ENCODE measurements at regions not wholly inside any gene's neighbourhood (a gene's known extent, or its start where the extent isn't known, plus 50 kb on each side); places are given as distances from the start of the nearest gene placed in this dataset.
A peak's percentile ranks its signal among the peaks of the same experiment; 100 is the strongest.

- Histone ChIP-seq H3K36me3 (ENCODE audit: insufficient read depth) (no peaks in the 10 kb centered on the region), H4K20me1 (ENCODE audit: insufficient read depth) (no peaks in the 10 kb centered on the region), H3K9ac (peak overlapping the region; percentile 79), H2AFZ (ENCODE audit: low read depth) (peak overlapping the region; percentile 94), H3K79me2 (ENCODE audit: insufficient read depth, low read depth) (no peaks in the 10 kb centered on the region), H3K4me3 (IDR thresholded peaks at IDR 0.05; ENCODE audit: insufficient read depth, low read depth, low read length) (peak overlapping the region; percentile 56), H3K27ac (peak overlapping the region; percentile 77), H3K27me3 (ENCODE audit: insufficient read depth, low read depth) (no peaks in the 10 kb centered on the region), H3K4me2 (peak overlapping the region; percentile 95), H3K4me1 (ENCODE audit: low read depth, poor library complexity, severe bottlenecking) (peaks cover 53% of the 10 kb centered on the region)
- TF ChIP-seq, protein P1, sequence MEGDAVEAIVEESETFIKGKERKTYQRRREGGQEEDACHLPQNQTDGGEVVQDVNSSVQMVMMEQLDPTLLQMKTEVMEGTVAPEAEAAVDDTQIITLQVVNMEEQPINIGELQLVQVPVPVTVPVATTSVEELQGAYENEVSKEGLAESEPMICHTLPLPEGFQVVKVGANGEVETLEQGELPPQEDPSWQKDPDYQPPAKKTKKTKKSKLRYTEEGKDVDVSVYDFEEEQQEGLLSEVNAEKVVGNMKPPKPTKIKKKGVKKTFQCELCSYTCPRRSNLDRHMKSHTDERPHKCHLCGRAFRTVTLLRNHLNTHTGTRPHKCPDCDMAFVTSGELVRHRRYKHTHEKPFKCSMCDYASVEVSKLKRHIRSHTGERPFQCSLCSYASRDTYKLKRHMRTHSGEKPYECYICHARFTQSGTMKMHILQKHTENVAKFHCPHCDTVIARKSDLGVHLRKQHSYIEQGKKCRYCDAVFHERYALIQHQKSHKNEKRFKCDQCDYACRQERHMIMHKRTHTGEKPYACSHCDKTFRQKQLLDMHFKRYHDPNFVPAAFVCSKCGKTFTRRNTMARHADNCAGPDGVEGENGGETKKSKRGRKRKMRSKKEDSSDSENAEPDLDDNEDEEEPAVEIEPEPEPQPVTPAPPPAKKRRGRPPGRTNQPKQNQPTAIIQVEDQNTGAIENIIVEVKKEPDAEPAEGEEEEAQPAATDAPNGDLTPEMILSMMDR (conservative IDR thresholded peaks at IDR 0.05; ENCODE audit: low read depth, low read length): no peak
Measured at GRCh38 chr17:77888242-77889134, 70.0 kb upstream of the TNRC6C start.

DNA sequence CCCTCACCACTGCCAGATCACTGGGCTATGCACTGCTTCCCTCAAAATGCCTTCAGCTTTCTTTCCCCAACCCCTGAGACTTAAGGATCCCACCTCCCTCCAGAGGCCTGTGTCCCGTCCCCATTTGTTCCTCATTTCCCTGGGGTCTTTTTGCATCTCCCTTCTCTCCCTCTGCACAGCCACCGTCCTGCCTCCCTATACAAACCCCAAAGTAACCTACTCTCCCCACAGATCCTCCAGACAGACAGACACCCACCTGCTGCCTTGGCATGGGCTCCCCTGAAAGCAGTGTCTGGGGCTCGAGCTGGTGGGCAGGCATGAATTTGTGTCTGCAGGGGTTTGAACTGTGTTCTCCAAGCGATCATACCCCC is 69.4 kb upstream of the TNRC6C start:
- Histone ChIP-seq H3K4me2 (peak overlapping the region; percentile 95; the same call in 1 of the 2 replicates), H3K36me3 (ENCODE audit: insufficient read depth) (no peaks in the 10 kb centered on the region), H3K27me3 (ENCODE audit: insufficient read depth, low read depth) (no peaks in the 10 kb centered on the region), H3K4me3 (IDR thresholded peaks at IDR 0.05; ENCODE audit: insufficient read depth, low read depth, low read length) (no peak overlapping the region), H3K79me2 (ENCODE audit: insufficient read depth, low read depth) (no peaks in the 10 kb centered on the region), H3K9ac (no peak overlapping the region), H2AFZ (ENCODE audit: low read depth) (no peak overlapping the region), H4K20me1 (ENCODE audit: insufficient read depth) (no peaks in the 10 kb centered on the region), H3K4me1 (ENCODE audit: low read depth, poor library complexity, severe bottlenecking) (peaks cover 47% of the 10 kb centered on the region), H3K27ac (no peak overlapping the region)
- TF ChIP-seq, protein P1 (conservative IDR thresholded peaks at IDR 0.05; ENCODE audit: low read depth, low read length): no peak

DNA sequence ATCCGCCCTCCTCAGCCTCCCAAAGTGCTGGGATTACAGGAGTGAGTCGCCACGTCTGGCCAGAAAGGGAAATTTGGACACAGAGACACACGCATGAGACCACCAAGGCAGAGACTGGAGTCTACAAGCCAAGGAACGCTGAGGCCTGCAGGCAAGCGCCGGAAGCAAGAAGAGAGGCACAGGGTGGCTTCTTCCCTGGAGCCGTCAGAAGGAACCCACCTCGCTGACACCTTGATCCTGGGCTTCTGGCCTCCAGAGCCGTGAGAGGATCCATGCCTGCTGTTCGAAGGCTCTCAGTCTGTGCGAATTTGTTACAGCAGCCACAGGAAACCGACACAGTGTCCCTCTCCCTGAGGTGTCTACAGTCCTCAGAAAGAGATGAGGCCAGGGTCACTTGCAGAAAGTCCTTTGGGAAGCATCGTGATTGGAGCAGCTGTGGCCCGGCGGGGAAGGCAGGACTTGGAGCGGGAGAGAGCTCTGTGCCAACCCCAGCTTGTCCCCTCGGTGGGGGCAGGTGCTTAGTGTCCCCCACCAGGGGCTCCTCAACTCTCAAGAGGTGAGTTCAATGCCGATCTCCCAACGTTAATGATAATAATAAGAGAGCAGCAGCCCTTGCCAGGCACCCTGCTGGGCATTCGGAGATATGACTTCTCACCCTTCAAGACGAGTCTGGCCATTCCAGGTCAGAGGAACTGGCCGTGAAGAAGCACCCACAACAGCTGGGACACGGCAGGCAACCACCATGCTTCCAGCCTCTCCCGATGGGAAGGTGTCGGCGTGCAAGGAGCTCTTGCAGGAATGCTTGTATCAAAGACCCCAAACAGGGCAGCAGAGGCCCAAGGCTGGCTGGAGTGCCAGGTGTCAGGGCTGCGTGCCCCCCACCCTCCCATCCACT is 68.4 kb upstream of the TNRC6C start:
- Histone ChIP-seq H3K4me3 (IDR thresholded peaks at IDR 0.05; ENCODE audit: insufficient read depth, low read depth, low read length) (no peak overlapping the region), H3K36me3 (ENCODE audit: insufficient read depth) (no peaks in the 10 kb centered on the region), H3K27me3 (ENCODE audit: insufficient read depth, low read depth) (no peaks in the 10 kb centered on the region), H3K27ac (no peak overlapping the region), H3K4me1 (ENCODE audit: low read depth, poor library complexity, severe bottlenecking) (peaks cover 37% of the 10 kb centered on the region), H3K9ac (no peak overlapping the region), H2AFZ (ENCODE audit: low read depth) (no peak overlapping the region), H3K4me2 (no peak overlapping the region), H4K20me1 (ENCODE audit: insufficient read depth) (no peaks in the 10 kb centered on the region), H3K79me2 (ENCODE audit: insufficient read depth, low read depth) (no peaks in the 10 kb centered on the region)
- TF ChIP-seq, protein P1 (conservative IDR thresholded peaks at IDR 0.05; ENCODE audit: low read depth, low read length): no peak

GRCh38 chr17:77890771-77891170 is 67.7 kb upstream of the TNRC6C start:
- H3K79me2 ChIP-seq (ENCODE audit: insufficient read depth, low read depth): no peaks in the 10 kb centered on the region
- no peak overlapping the region for H3K4me2 ChIP-seq
- H3K36me3 ChIP-seq (ENCODE audit: insufficient read depth): no peaks in the 10 kb centered on the region
- H3K27ac ChIP-seq: no peak overlapping the region
- H3K27me3 ChIP-seq (ENCODE audit: insufficient read depth, low read depth): no peaks in the 10 kb centered on the region
- no peak overlapping the region for H3K9ac ChIP-seq
- H3K4me1 ChIP-seq (ENCODE audit: low read depth, poor library complexity, severe bottlenecking): peaks cover 36% of the 10 kb centered on the region
- no peak overlapping the region for H2AFZ ChIP-seq (ENCODE audit: low read depth)
- TF ChIP-seq, protein P1 (conservative IDR thresholded peaks at IDR 0.05; ENCODE audit: low read depth, low read length): no peak
- no peak overlapping the region for H3K4me3 ChIP-seq (IDR thresholded peaks at IDR 0.05; ENCODE audit: insufficient read depth, low read depth, low read length)
- no peaks in the 10 kb centered on the region for H4K20me1 ChIP-seq (ENCODE audit: insufficient read depth)
